ENCODE measurements at regions not wholly inside any gene's neighbourhood (a gene's known extent, or its start where the extent isn't known, plus 50 kb on each side); places are given as distances from the start of the nearest gene placed in this dataset.

GRCh38 chr16:24478401-24478800, 61.0 kb upstream of the RBBP6 start:
- POLR2A ChIA-PET: no interaction called here
- Mint-ChIP-seq H3K9me3 (ENCODE audit: insufficient read depth) (peaks cover 14% of the 10 kb centered on the region), H3K4me1 (peaks cover 5% of the 10 kb centered on the region), H3K27me3 (peaks cover 41% of the 10 kb centered on the region), H3K27ac (no peak overlapping the region), H3K4me3 (no peak overlapping the region)
- Histone ChIP-seq H3K4me2 (replicated peaks; ENCODE audit: low read depth, low read length, poor library complexity, severe bottlenecking) (no peak overlapping the region), H3K79me2 (ENCODE audit: control insufficient read depth, insufficient read depth, low read length) (no peaks in the 10 kb centered on the region), H3K36me3 (replicated peaks in 1 of 2; ENCODE audit: control extremely low read depth in 1 of 2, control insufficient read depth in 1 of 2, extremely low read depth in 1 of 2, insufficient read depth in 2 of 2, low read length in 1 of 2) (no peaks in the 10 kb centered on the region), H3K9ac (ENCODE audit: low read length) (no peak overlapping the region), H2AFZ (ENCODE audit: insufficient read depth, low read depth, low read length, poor library complexity, severe bottlenecking) (no peak overlapping the region), H3K27ac (ENCODE audit: low read length in 2 of 2) (no peak overlapping the region), H3K27me3 (replicated peaks in 1 of 4; ENCODE audit: control extremely low read depth in 1 of 4, control insufficient read depth in 3 of 4, insufficient read depth in 4 of 4, low read length in 3 of 4) (no peaks in the 10 kb centered on the region), H4K20me1 (ENCODE audit: control insufficient read depth, insufficient read depth, low read length, poor library complexity, severe bottlenecking) (no peaks in the 10 kb centered on the region), H3K4me3 (ENCODE audit: control extremely low read depth in 1 of 5, extremely low read depth in 1 of 5, insufficient read depth in 1 of 5, low read depth in 2 of 5, low read length in 4 of 5) (no peak overlapping the region), H3K4me1 (ENCODE audit: control insufficient read depth in 2 of 2, insufficient read depth in 2 of 2, low read length in 2 of 2) (no peaks in the 10 kb centered on the region), H3K9me3 (ENCODE audit: control extremely low read depth in 1 of 3, control insufficient read depth in 2 of 3, insufficient read depth in 1 of 3, low read length in 2 of 3) (no peaks in the 10 kb centered on the region)
- TF ChIP-seq, protein P1, sequence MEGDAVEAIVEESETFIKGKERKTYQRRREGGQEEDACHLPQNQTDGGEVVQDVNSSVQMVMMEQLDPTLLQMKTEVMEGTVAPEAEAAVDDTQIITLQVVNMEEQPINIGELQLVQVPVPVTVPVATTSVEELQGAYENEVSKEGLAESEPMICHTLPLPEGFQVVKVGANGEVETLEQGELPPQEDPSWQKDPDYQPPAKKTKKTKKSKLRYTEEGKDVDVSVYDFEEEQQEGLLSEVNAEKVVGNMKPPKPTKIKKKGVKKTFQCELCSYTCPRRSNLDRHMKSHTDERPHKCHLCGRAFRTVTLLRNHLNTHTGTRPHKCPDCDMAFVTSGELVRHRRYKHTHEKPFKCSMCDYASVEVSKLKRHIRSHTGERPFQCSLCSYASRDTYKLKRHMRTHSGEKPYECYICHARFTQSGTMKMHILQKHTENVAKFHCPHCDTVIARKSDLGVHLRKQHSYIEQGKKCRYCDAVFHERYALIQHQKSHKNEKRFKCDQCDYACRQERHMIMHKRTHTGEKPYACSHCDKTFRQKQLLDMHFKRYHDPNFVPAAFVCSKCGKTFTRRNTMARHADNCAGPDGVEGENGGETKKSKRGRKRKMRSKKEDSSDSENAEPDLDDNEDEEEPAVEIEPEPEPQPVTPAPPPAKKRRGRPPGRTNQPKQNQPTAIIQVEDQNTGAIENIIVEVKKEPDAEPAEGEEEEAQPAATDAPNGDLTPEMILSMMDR (IDR thresholded peaks at IDR 0.05): no peak
- no peak for TF ChIP-seq EZH2 (IDR thresholded peaks at IDR 0.05; ENCODE audit: borderline replicate concordance, insufficient read depth, low read depth, low read length, poor library complexity, severe bottlenecking)
- intact Hi-C loops (cut with micrococcal nuclease): no loop called here
- WGBS (ENCODE audit: insufficient coverage): 57% methylated on average over 6 of the region's 7 CpGs
- no peak for DNase-seq
- CTCF ChIA-PET: no interaction called here
- no peak for ATAC-seq (ENCODE audit: low read depth)

DNA sequence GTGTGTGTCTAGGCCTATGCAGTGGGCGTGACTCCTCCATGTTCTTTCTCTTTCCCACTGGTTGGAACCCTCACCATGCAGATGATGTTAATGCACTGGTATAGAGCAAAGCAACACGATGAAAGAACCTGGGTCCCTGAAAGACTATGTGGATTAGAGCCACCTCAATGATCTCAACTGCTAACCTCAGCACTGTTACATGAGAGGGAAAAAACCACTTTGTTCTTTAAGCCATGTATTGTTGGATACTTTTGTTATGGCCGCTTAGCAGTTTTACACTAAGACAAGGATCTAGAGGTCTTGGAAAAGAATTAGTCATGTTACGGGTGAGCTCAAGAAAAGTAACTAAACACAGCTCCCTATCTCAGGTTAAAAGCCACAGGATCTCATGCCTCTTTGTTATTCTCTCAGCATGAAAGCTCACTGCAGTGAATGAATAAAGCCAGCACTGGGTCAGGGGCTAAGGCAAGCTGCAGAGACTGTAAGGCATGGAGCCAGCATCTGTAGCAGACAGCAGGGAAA, 56.6 kb upstream of the RBBP6 start:
- H3K36me3 ChIP-seq (replicated peaks in 1 of 2; ENCODE audit: control extremely low read depth in 1 of 2, control insufficient read depth in 1 of 2, extremely low read depth in 1 of 2, insufficient read depth in 2 of 2, low read length in 1 of 2): no peaks in the 10 kb centered on the region
- peaks cover 0 to 3% (median under 1%) of the 10 kb centered on the region in 3 donors for H3K9me3 ChIP-seq (ENCODE audit: control extremely low read depth in 1 of 3, control insufficient read depth in 2 of 3, insufficient read depth in 1 of 3, low read length in 2 of 3)
- H4K20me1 ChIP-seq (ENCODE audit: control insufficient read depth, insufficient read depth, low read length, poor library complexity, severe bottlenecking): no peaks in the 10 kb centered on the region
- no peak overlapping the region for H3K4me2 ChIP-seq (replicated peaks; ENCODE audit: low read depth, low read length, poor library complexity, severe bottlenecking)
- intact Hi-C loops (cut with micrococcal nuclease): no loop called here
- H3K27me3 Mint-ChIP-seq: peaks cover 26% of the 10 kb centered on the region
- TF ChIP-seq, protein P1 (IDR thresholded peaks at IDR 0.05): no peak
- H3K4me1 ChIP-seq (ENCODE audit: control insufficient read depth in 2 of 2, insufficient read depth in 2 of 2, low read length in 2 of 2): no peaks in the 10 kb centered on the region
- H3K79me2 ChIP-seq (ENCODE audit: control insufficient read depth, insufficient read depth, low read length): no peaks in the 10 kb centered on the region
- no peak overlapping the region for H2AFZ ChIP-seq (ENCODE audit: insufficient read depth, low read depth, low read length, poor library complexity, severe bottlenecking)
- no peak overlapping the region for H3K4me3 Mint-ChIP-seq
- ATAC-seq (ENCODE audit: low read depth) (no peak), DNase-seq (no peak)
- H3K9me3 Mint-ChIP-seq (ENCODE audit: insufficient read depth): peaks cover 3% of the 10 kb centered on the region
- no peak overlapping the region for H3K27ac Mint-ChIP-seq
- no peak overlapping the region for H3K4me3 ChIP-seq (ENCODE audit: control extremely low read depth in 1 of 5, extremely low read depth in 1 of 5, insufficient read depth in 1 of 5, low read depth in 2 of 5, low read length in 4 of 5)
- peaks cover 5% of the 10 kb centered on the region for H3K4me1 Mint-ChIP-seq
- no peak overlapping the region for H3K9ac ChIP-seq (ENCODE audit: low read length)
- ChIA-PET POLR2A (no interaction called here), CTCF (interaction anchor here (0.6 to 1.3 kb wide), 2 partner anchors 22 to 25 kb away, joined by 3 to 4 read pairs; no protein-coding TSS in a partner anchor)
- WGBS (ENCODE audit: insufficient coverage): no CpG with 5 or more reads among the region's 4 CpGs
- H3K27me3 ChIP-seq (replicated peaks in 1 of 4; ENCODE audit: control extremely low read depth in 1 of 4, control insufficient read depth in 3 of 4, insufficient read depth in 4 of 4, low read length in 3 of 4): no peaks in the 10 kb centered on the region
- no peak overlapping the region for H3K27ac ChIP-seq (ENCODE audit: low read length in 2 of 2)
